ENCODE measurements at regions not wholly inside any gene's neighbourhood (a gene's known extent, or its start where the extent isn't known, plus 50 kb on each side); places are given as distances from the start of the nearest gene placed in this dataset.

- no peak for DNase-seq (ENCODE audit: low read depth in 4 of 4, low spot score in 3 of 4)
These were observed 72.2 kb upstream of the TAF1B start for GRCh38 chr2:9771101-9771449.

- no peak for DNase-seq (ENCODE audit: low read depth in 4 of 4, low spot score in 3 of 4)
These were observed 71.7 kb upstream of the TAF1B start for GRCh38 chr2:9771481-9772017.

- no peak for DNase-seq (ENCODE audit: low read depth in 4 of 4, low spot score in 3 of 4)
These were observed 71.0 kb upstream of the TAF1B start for GRCh38 chr2:9772035-9772998.

- no peak for DNase-seq (ENCODE audit: low read depth in 4 of 4, low spot score in 3 of 4)
These were observed 70.0 kb upstream of the TAF1B start for GRCh38 chr2:9772999-9773902.

- DNase-seq (ENCODE audit: low read depth in 4 of 4, low spot score in 3 of 4), result no peak
These were observed 69.4 kb upstream of the TAF1B start for GRCh38 chr2:9773903-9774239.

GRCh38 chr2:9774266-9774665 lies 69.0 kb upstream of the TAF1B start:
- no peak for DNase-seq (ENCODE audit: low read depth in 4 of 4, low spot score in 3 of 4)

- no peak for DNase-seq (ENCODE audit: low read depth in 4 of 4, low spot score in 3 of 4)
These were observed 67.9 kb upstream of the TAF1B start for GRCh38 chr2:9775351-9775750.

GRCh38 chr2:9775999-9776712 lies 67.1 kb upstream of the TAF1B start:
- DNase-seq (ENCODE audit: low read depth in 4 of 4, low spot score in 3 of 4), result no peak

GRCh38 chr2:9777081-9777480 lies 66.2 kb upstream of the TAF1B start:
- DNase-seq (ENCODE audit: low read depth in 4 of 4, low spot score in 3 of 4), result no peak

GRCh38 chr2:9778012-9778411 lies 65.3 kb upstream of the TAF1B start:
- DNase-seq (ENCODE audit: low read depth in 4 of 4, low spot score in 3 of 4), result no peak

GRCh38 chr2:9778471-9779316 lies 64.6 kb upstream of the TAF1B start:
- no peak for DNase-seq (ENCODE audit: low read depth in 4 of 4, low spot score in 3 of 4)

GRCh38 chr2:9779596-9780264 lies 63.5 kb upstream of the TAF1B start:
- DNase-seq (ENCODE audit: low read depth in 4 of 4, low spot score in 3 of 4), result no peak

GRCh38 chr2:9780368-9781130 lies 62.7 kb upstream of the TAF1B start:
- DNase-seq (ENCODE audit: low read depth in 4 of 4, low spot score in 3 of 4), result no peak

GRCh38 chr2:9781252-9781651 lies 62.0 kb upstream of the TAF1B start:
- DNase-seq (ENCODE audit: low read depth in 4 of 4, low spot score in 3 of 4), result no peak

- no peak for DNase-seq (ENCODE audit: low read depth in 4 of 4, low spot score in 3 of 4)
These were observed 61.0 kb upstream of the TAF1B start for GRCh38 chr2:9782197-9782719.

GRCh38 chr2:9789371-9789770 lies 53.9 kb upstream of the TAF1B start:
- DNase-seq (ENCODE audit: low read depth in 4 of 4, low spot score in 3 of 4), result no peak

GRCh38 chr2:9790702-9791225 lies 52.5 kb upstream of the TAF1B start:
- DNase-seq (ENCODE audit: low read depth in 4 of 4, low spot score in 3 of 4), result no peak

GRCh38 chr2:9791711-9792110 lies 51.6 kb upstream of the TAF1B start:
- DNase-seq (ENCODE audit: low read depth in 4 of 4, low spot score in 3 of 4), result no peak
